ENCODE measurements at regions not wholly inside any gene's neighbourhood (a gene's known extent, or its start where the extent isn't known, plus 50 kb on each side); places are given as distances from the start of the nearest gene placed in this dataset.

GRCh38 chr10:6999232-6999925 lies 411.5 kb downstream of the SFMBT2 start:
- TF ChIP-seq YY1 (IDR thresholded peaks at IDR 0.05; ENCODE audit: insufficient read depth, insufficient read length), result no peak
- TF ChIP-seq ZNF274 (IDR thresholded peaks at IDR 0.05; ENCODE audit: low read depth, low read length), result no peak

All from NT2/D1 (cell line).